Left ventricle myocardium inferior (tissue), 1 donor: ENCODE measurements at regions not wholly inside any gene's neighbourhood (a gene's known extent, or its start where the extent isn't known, plus 50 kb on each side); places are given as distances from the start of the nearest gene placed in this dataset.

Experiments
- DNase-seq: peaks from one replicate; pipeline ENCODE4 v3.0.0-alpha.2; 2020
- H3K27ac ChIP-seq: fragments of 200-600 bp; replicated peaks from 2 replicates; pipeline ENCODE4 v1.8.0; 2021
- H3K27me3 ChIP-seq: fragments of 200-600 bp; 2 replicates; pipeline ENCODE4 v1.8.0; 2021; ENCODE audit warnings: low read depth
- H3K36me3 ChIP-seq: fragments of 200-600 bp; 2 replicates; pipeline ENCODE4 v1.8.0; 2021
- H3K4me1 ChIP-seq: fragments of 200-600 bp; 2 replicates; pipeline ENCODE4 v1.8.0; 2021
- H3K4me3 ChIP-seq: fragments of 200-600 bp; 2 replicates; pipeline ENCODE4 v1.8.0; 2021; ENCODE audit warnings: mild to moderate bottlenecking, moderate library complexity
- H3K9me3 ChIP-seq: fragments of 200-600 bp; replicated peaks from 2 replicates; pipeline ENCODE4 v1.8.0; 2021
- CTCF ChIP-seq: fragments of 200-600 bp; IDR thresholded peaks from 2 replicates; pipeline ENCODE4 v1.8.0; 2021; ENCODE audit warnings: antibody characterized with exemption, mild to moderate bottlenecking, borderline replicate concordance
- intact Hi-C: fragments of 100-400 bp; cut with micrococcal nuclease; formaldehyde crosslinking; loops from one replicate; pipeline ENCODE4 v1.11.0; 2022
- donor health status: DM: no; HTN: yes; CAD: no; lungs with severe emphysema.

- DNase-seq: no peak
- intact Hi-C loops: no loop called here
- Histone ChIP-seq H3K27ac (no peak overlapping the region), H3K4me3 (no peak overlapping the region), H3K36me3 (no peaks in the 10 kb centered on the region), H3K27me3 (no peaks in the 10 kb centered on the region), H3K4me1 (no peaks in the 10 kb centered on the region), H3K9me3 (no peaks in the 10 kb centered on the region)
- TF ChIP-seq CTCF: no peak
Observed at GRCh38 chr20:5675103-5676091, 64.6 kb upstream of the GPCPD1 start.

GRCh38 chr20:5674176-5674660 is 63.4 kb upstream of the GPCPD1 start:
- Histone ChIP-seq H3K4me3 (no peak overlapping the region), H3K9me3 (no peaks in the 10 kb centered on the region), H3K27me3 (no peaks in the 10 kb centered on the region), H3K27ac (no peak overlapping the region), H3K4me1 (no peaks in the 10 kb centered on the region), H3K36me3 (no peaks in the 10 kb centered on the region)
- no peak for TF ChIP-seq CTCF
- intact Hi-C loops: no loop called here
- no peak for DNase-seq

GRCh38 chr20:5670874-5671273 is 60.1 kb upstream of the GPCPD1 start:
- no peak overlapping the region for H3K27ac ChIP-seq
- no peaks in the 10 kb centered on the region for H3K36me3 ChIP-seq
- no peak for TF ChIP-seq CTCF
- intact Hi-C loops: no loop called here
- H3K4me3 ChIP-seq: no peak overlapping the region
- H3K27me3 ChIP-seq: no peaks in the 10 kb centered on the region
- no peak for DNase-seq
- no peaks in the 10 kb centered on the region for H3K4me1 ChIP-seq
- H3K9me3 ChIP-seq: no peaks in the 10 kb centered on the region

GRCh38 chr20:5670036-5670536 is 59.3 kb upstream of the GPCPD1 start:
- no peaks in the 10 kb centered on the region for H3K36me3 ChIP-seq
- H3K9me3 ChIP-seq: no peaks in the 10 kb centered on the region
- H3K4me1 ChIP-seq: no peaks in the 10 kb centered on the region
- intact Hi-C loops: no loop called here
- no peak overlapping the region for H3K27ac ChIP-seq
- H3K27me3 ChIP-seq: no peaks in the 10 kb centered on the region
- no peak for DNase-seq
- no peak for TF ChIP-seq CTCF
- H3K4me3 ChIP-seq: no peak overlapping the region

DNA sequence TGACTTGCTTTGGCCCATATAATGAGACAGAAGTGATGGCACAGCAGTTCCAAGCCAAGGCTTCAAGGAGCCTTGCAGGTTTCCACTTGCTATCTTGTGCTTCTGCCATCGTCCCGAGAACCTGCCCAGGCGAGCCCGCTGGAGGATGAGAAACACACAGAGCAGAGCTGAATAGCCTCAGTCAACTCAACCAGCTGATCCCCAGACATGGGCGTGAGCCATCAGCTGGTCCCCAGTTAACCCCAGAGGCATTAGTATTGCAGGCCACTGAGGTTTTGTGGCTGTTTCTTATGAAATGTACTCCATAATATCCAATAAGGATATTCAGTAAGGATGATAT is 57.7 kb upstream of the GPCPD1 start:
- no peaks in the 10 kb centered on the region for H3K27me3 ChIP-seq
- no peaks in the 10 kb centered on the region for H3K36me3 ChIP-seq
- intact Hi-C loops: no loop called here
- H3K4me3 ChIP-seq: no peak overlapping the region
- no peak for DNase-seq
- no peak overlapping the region for H3K27ac ChIP-seq
- no peaks in the 10 kb centered on the region for H3K9me3 ChIP-seq
- no peaks in the 10 kb centered on the region for H3K4me1 ChIP-seq
- TF ChIP-seq CTCF: no peak
